Stimulated activated CD4-positive, alpha-beta T cell treated with anti-CD3 and anti-CD28 coated beads, TNF-alpha, amount 100 ng/mL, for 4 hours (primary cell): ENCODE measurements at regions not wholly inside any gene's neighbourhood (a gene's known extent, or its start where the extent isn't known, plus 50 kb on each side); places are given as distances from the start of the nearest gene placed in this dataset.
"Not testable (repeated sequence)": the region's sequence is repeated elsewhere in the genome, so short reads cannot be mapped to it uniquely, and the experiment has no call there.

Experiments used
- DNase-seq, 3 experiments: peaks; one replicate each; pipeline ENCODE4 v3.0.0-alpha.2; 2020; ENCODE audit warnings: low read depth in 3 of 3

- no peak for DNase-seq
Measured at GRCh38 chr1:233790121-233790520, 114.4 kb upstream of the SLC35F3 start.

- DNase-seq = peak in 1 of 3 experiments; percentile 2
Measured at GRCh38 chr1:233790662-233791371, 113.7 kb upstream of the SLC35F3 start.

GRCh38 chr1:233791372-233791703, 113.1 kb upstream of the SLC35F3 start:
- no peak for DNase-seq

- no peak for DNase-seq
Measured at GRCh38 chr1:233791721-233792120, 112.8 kb upstream of the SLC35F3 start.

- DNase-seq = no peak
Measured at GRCh38 chr1:233794863-233795262, 109.6 kb upstream of the SLC35F3 start.

GRCh38 chr1:233796146-233796783, 108.2 kb upstream of the SLC35F3 start:
- no peak for DNase-seq

- no peak for DNase-seq
Measured at GRCh38 chr1:233802611-233803010, 101.9 kb upstream of the SLC35F3 start.

- DNase-seq = no peak
Measured at GRCh38 chr1:233805786-233806185, 98.7 kb upstream of the SLC35F3 start.

GRCh38 chr1:233815357-233815756, 89.1 kb upstream of the SLC35F3 start:
- DNase-seq = no peak

GRCh38 chr1:233815865-233816264, 88.6 kb upstream of the SLC35F3 start:
- DNase-seq = no peak

- DNase-seq = no peak
Measured at GRCh38 chr1:233816348-233816747, 88.1 kb upstream of the SLC35F3 start.

- no peak for DNase-seq
Measured at GRCh38 chr1:233819042-233819441, 85.4 kb upstream of the SLC35F3 start.

- DNase-seq = not testable (repeated sequence)
Measured at GRCh38 chr1:233824179-233824578, 80.3 kb upstream of the SLC35F3 start.

- not testable (repeated sequence) for DNase-seq
Measured at GRCh38 chr1:233827937-233828336, 76.5 kb upstream of the SLC35F3 start.

- no peak for DNase-seq
Measured at GRCh38 chr1:233828480-233828879, 76.0 kb upstream of the SLC35F3 start.

GRCh38 chr1:233834609-233835008, 69.9 kb upstream of the SLC35F3 start:
- no peak for DNase-seq

GRCh38 chr1:233838207-233838606, 66.3 kb upstream of the SLC35F3 start:
- not testable (repeated sequence) for DNase-seq

- no peak for DNase-seq
Measured at GRCh38 chr1:233843525-233844204, 60.8 kb upstream of the SLC35F3 start.

GRCh38 chr1:233844275-233844674, 60.2 kb upstream of the SLC35F3 start:
- no peak for DNase-seq

- DNase-seq = no peak
Measured at GRCh38 chr1:233844692-233845091, 59.8 kb upstream of the SLC35F3 start.
